Uterus (tissue), 2 donors: ENCODE measurements at regions not wholly inside any gene's neighbourhood (a gene's known extent, or its start where the extent isn't known, plus 50 kb on each side); places are given as distances from the start of the nearest gene placed in this dataset.

Source experiments
- CTCF ChIP-seq, 4 experiments: fragments of 200-600 bp in 2 of 4; fragments of 450-650 bp in 2 of 4; sonication (generic) in 2 of 4; IDR thresholded peaks; one replicate each; pipeline ENCODE4 v1.5.1; 2016 to 2019; ENCODE audit warnings: antibody characterized with exemption in 4 of 4, mild to moderate bottlenecking in 2 of 4, moderate library complexity in 1 of 4
- POLR2A ChIP-seq, 2 donors: fragments of 450-650 bp; IDR thresholded peaks; one replicate each; pipeline ENCODE4 v1.6.1; 2016; ENCODE audit warnings: antibody characterized with exemption in 2 of 2, mild to moderate bottlenecking in 1 of 2, moderate library complexity in 1 of 2

DNA sequence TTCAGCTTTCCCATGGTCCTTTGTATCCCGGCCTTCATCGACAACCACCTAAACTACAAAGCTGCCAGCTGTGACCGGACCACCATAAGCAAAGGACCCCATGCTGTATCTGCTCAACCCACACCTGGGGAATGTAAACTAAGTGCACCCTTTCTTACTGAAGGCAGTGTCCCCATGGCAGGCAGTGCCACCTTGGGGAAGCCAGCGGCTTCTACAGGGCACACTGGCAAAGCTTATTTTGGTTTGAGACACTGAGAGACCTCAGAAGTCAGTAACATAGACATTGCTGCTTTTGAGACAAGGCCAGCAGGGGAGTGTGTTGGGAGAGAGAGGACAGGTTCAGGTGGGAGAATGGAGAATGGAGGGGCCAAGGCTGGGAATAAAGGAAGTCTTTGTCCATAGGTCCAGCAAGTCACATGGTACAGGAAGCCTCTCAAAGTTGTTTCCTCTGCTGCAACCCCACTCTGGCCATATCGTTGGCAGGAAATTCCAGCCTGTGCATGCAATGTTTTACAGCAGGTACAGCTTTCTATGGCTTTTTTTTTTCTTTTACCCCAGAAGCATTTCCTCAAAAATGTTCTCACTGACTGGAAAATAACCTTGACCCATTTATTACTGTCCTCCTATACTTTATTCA is 85.9 kb upstream of the NPVF start:
- TF ChIP-seq POLR2A (IDR thresholded peaks at IDR 0.05), result no peak
- TF ChIP-seq CTCF (IDR thresholded peaks at IDR 0.05), result no peak
